HG03103 (cell line): ENCODE measurements at regions not wholly inside any gene's neighbourhood (a gene's known extent, or its start where the extent isn't known, plus 50 kb on each side); places are given as distances from the start of the nearest gene placed in this dataset.
"Not testable (repeated sequence)": the region's sequence is repeated elsewhere in the genome, so short reads cannot be mapped to it uniquely, and the experiment has no call there.

ENCODE experiments used
- ATAC-seq: cut with Tn5 transposase; IDR thresholded peaks from one replicate; pipeline ENCODE4 v1.9.1; 2021; ENCODE audit warnings: low read depth; ENCODE audit not compliant: unreplicated experiment

- ATAC-seq, result no peak
These were observed 126.7 kb downstream of the FOXB1 start for GRCh38 chr15:60130821-60131220.

- ATAC-seq, result no peak
These were observed 130.5 kb downstream of the FOXB1 start for GRCh38 chr15:60134609-60135008.

DNA sequence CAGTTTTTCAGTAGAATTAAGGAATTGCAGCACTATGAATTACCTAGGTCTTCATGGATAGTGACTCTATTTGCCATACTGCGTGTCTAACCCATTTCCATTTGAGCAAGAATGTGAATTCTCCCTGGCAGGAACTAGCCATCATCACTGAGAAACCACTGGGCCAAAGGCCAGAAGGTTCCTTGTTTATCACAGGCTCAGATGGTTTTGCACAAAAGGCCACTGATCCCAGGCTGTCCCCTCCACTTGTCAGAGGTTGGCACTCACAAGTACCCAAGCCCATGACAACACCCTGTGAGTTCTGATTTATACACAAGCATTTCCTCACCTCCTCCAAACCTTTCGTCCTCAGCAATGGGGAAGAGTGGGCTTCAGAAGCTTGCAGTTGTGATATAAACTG, 131.8 kb downstream of the FOXB1 start:
- ATAC-seq, result no peak

DNA sequence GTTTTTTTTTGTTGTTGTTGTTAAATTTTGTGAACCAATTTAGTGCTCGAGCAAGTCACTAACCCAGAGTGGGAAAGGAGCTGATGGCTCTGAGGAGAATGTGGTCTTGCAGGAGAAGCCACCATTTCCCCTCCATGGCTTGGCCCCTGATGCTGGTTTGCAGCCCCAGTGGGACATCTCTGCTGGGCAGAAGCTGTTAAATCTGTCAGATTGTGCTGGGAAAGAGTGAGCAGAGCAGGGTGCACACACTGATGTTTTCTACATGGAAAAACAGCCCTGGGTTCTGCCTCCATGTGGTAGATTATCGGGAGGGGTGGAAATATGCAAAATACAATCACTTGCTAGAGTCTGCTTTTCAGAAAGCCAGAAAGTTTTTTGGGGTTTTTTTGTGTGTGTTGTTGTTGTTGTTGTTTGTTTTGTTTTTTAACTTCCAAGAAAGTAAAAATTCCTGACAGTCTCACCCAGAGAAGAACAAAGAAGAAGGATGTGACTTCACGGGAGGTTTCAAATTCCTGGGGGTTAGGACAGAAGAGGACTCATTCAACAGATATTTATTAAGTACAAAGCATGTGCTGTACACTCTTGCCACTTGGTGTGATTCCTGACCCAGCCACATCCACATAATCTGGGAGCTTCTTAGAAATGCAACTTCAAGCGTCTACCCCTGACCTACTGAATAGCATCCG, 133.7 kb downstream of the FOXB1 start:
- ATAC-seq, result no peak

DNA sequence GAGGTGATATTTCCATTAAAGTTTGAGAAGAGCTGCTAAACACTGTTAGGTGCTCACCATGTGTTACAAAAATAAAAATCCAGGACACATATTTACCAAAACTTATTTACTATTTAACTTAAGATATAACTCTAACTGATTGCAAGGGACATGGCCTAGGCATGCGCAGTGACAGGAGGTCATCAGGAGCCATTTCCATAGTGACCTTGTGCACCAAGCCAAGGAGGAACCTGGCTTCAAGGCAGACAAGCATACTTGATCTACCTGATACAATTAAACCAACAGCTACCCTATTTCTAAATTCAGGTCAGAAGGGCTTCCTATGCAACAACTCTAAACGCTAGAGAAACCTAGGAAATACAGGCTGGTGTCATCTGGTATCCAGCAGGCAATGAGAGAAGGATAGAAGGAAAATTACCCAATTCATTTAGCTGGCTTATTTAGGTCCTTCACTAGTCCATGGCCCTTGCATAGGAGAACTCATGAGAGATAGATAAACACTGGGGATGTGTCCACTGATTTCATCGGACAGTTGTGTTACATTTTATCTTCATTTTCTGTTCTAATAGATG, 134.4 kb downstream of the FOXB1 start:
- ATAC-seq, result no peak

DNA sequence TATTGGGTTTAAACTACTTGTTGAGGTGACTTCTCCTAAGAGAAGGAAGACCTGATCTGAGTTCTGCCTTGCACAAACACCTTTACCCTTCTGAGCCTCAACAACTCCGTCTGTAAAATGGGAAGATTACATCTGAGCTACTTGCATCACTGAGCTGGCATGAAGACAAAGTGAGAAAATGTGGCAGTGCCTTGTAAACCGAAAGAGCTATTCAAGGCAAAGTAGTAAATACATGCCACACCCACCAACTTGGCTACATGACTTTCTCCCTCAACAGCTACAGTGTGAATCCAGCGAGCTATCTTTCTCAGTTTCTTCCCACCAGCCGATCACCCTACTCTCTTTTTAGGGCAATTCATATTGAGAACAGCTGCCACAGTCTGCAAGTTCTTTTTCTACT, 148.3 kb downstream of the FOXB1 start:
- ATAC-seq, result no peak

DNA sequence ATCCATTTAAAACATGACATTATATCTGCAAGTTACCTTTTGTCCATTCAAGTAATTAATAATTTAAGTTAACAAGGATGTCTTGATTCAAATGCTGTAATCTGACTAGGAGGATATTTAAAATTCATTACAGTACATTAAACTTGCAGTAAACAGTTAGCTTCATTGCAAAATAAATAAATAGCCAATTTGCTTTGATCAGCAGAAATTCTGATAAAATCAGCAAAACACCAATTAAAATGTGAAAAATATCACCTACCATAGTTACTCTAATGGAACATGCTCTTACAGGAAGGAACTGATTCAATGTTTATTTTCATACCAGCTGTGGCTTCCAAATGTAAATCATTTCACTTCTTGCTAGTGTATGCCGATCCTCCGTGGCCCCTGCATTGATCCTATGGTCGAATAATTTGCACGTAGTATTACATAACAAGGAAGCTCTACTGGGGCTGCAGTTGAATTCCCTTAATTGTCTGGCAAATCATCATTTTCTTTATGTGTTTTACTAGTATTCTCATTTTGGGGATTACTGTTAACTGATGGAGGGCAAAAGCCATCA, 150.7 kb downstream of the FOXB1 start:
- no peak for ATAC-seq

DNA sequence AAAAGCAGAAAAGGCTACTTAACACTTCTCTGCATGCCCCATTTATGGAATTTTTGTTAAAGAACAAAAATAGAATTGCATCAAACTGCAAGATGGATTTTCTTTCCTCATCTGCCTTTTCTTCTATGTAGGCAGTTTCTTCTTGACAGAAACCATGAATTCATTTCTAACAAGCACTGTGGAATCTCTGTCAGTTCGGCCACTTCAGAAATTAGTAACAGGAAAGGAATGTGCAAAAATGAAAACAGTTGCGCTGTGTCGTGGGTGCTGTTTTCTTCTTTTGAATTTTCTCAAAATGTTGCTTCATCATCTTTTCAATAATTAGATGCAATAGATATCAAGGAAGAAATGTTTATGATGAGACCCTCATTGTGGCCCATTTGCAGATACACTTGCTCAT, 151.6 kb downstream of the FOXB1 start:
- no peak for ATAC-seq

GRCh38 chr15:60160909-60161308, 156.8 kb downstream of the FOXB1 start:
- ATAC-seq, result no peak

DNA sequence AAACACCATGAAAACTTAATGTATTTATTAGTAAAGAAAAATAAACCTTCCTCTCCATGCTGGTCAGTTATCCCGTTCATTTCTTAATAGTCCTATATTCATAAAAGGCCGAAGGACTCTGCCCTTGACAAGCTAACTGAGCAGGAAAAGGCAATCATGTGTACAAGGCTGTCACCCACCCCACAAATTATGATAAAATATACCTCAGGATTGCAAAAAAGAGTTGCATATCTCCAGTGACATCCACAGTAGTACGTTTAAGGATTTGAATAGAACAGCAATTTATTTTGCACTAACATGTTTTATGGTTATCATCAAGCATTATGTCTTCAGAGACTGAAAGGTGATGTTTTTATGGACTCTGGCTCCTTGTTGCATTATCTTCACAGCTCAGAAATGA, 157.6 kb downstream of the FOXB1 start:
- ATAC-seq, result no peak

DNA sequence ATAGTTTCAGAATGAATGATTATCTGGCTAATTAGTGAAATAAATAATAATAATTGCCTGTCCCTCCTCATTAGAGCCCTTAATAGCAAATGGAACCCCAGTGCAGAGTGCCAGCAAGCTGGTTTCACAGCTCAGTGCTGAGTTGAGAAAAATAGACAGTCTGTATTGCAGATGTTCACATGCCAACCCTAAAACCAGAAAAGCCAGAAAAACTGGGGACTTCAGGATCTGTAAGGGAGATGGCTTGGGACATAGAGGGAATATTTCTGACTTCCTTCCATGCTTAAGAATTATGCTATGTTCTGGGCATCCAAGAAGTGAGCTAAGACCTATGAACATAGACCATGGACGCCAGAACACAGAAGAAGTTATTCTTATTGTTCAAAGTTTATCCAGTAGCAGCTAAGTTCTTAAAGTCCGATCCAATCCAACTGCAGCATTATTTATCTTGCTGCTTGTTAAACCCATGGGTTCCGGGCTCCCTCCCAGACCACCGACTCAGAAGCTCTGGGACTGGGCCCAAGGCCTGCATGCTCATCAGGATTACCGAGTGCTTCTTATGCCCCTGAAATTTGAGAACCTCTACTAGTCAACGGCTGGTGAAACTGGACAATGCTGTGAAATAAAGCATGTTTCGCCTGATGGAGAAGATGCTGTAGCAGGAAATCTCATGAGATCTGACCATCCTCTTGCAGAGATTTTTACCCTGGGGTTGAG, 158.3 kb downstream of the FOXB1 start:
- ATAC-seq, result no peak

- ATAC-seq, result no peak
These were observed 158.9 kb downstream of the FOXB1 start for GRCh38 chr15:60162968-60163355.

- no peak for ATAC-seq
These were observed 161.0 kb downstream of the FOXB1 start for GRCh38 chr15:60165111-60165510.

- no peak for ATAC-seq
These were observed 168.0 kb downstream of the FOXB1 start for GRCh38 chr15:60172143-60172542.

GRCh38 chr15:60179786-60180391, 175.8 kb downstream of the FOXB1 start:
- no peak for ATAC-seq

GRCh38 chr15:60181957-60182356, 177.8 kb downstream of the FOXB1 start:
- not testable (repeated sequence) for ATAC-seq

- ATAC-seq, result no peak
These were observed 179.3 kb downstream of the FOXB1 start for GRCh38 chr15:60183366-60183765.

GRCh38 chr15:60184579-60184978, 180.5 kb downstream of the FOXB1 start:
- no peak for ATAC-seq

DNA sequence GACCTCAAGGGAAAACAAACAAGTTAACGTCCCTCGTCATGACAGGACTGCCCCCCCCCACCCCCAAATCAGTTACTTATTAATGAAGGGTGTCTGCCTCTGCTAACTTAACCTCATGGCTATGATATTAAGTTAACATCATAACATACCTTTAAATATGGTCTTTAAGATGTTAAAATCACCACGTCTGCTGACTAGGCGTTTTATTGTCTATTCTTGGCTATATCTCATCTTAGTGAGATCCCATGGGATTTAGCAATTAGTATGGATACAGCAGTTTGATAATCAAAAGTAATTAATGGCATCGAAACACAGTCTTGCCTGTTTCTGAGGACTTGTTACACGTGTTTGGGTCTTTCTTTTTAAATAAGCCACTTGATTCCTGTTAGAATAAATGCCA, 186.9 kb downstream of the FOXB1 start:
- no peak for ATAC-seq

- no peak for ATAC-seq
These were observed 187.7 kb downstream of the FOXB1 start for GRCh38 chr15:60191821-60192220.

- ATAC-seq, result no peak
These were observed 191.5 kb downstream of the FOXB1 start for GRCh38 chr15:60195611-60196010.
